ENCODE measurements at regions not wholly inside any gene's neighbourhood (a gene's known extent, or its start where the extent isn't known, plus 50 kb on each side); places are given as distances from the start of the nearest gene placed in this dataset.

DNA sequence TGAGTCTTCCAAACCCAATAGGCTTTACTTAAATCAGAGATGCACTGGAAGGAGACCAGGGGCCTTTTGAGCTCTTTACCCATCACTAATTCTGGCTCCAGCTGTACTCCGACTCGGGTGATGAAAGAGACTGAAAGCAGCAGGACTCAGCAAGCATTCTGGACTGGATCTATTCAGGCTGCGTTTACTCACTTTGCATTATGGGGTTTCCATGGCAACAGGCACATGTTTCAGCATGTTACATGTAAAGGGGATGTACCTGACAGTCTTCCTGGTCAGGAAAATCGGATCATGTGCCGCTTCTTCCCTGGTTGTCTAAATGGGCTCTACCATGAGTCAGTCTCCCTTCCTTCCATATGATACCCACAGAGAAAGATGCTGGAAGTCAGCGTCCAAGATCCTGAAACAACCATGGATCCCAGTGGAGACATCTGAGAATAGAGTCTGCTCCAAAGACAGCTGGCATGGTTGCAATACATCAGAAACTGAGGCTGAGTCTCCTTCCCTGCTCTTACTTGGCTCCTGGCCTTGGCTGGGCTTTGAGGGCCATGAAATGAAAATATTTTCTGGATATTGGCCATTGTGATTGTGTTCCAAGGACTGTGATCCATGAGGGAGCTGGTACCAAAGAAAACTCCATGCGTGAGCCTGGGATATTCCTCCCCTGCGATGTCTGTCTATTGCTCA, 102.5 kb upstream of the TNC start:
- intact Hi-C loops (cut with micrococcal nuclease; ENCODE audit: unreplicated experiment): no loop called here
- no TSS peak for BruUV-seq (replicated peaks)
- no peaks in the 10 kb centered on the region for H3K9me3 ChIP-seq (ENCODE audit: control insufficient read depth, insufficient read depth, low read depth, low read length)
- in situ Hi-C loops (cut with HindIII; ENCODE audit: low pct_unique_long_range_greater_than_20kb, low sequenced_read_pairs): no loop called here
- CTCF ChIA-PET: no interaction called here
- ATAC-seq (no peak), DNase-seq (ENCODE audit: low read depth, low spot score) (no peak)
- POLR2A ChIA-PET: no interaction called here
- TF ChIP-seq SIN3A (IDR thresholded peaks at IDR 0.05; ENCODE audit: borderline replicate concordance, insufficient read depth, low read depth, low read length) (no peak), POLR2AphosphoS5 (IDR thresholded peaks at IDR 0.05; ENCODE audit: low read depth, low read length) (no peak), TCF7L2 (IDR thresholded peaks at IDR 0.05; ENCODE audit: low read depth, low read length) (no peak)
- TF ChIP-seq, protein P1, sequence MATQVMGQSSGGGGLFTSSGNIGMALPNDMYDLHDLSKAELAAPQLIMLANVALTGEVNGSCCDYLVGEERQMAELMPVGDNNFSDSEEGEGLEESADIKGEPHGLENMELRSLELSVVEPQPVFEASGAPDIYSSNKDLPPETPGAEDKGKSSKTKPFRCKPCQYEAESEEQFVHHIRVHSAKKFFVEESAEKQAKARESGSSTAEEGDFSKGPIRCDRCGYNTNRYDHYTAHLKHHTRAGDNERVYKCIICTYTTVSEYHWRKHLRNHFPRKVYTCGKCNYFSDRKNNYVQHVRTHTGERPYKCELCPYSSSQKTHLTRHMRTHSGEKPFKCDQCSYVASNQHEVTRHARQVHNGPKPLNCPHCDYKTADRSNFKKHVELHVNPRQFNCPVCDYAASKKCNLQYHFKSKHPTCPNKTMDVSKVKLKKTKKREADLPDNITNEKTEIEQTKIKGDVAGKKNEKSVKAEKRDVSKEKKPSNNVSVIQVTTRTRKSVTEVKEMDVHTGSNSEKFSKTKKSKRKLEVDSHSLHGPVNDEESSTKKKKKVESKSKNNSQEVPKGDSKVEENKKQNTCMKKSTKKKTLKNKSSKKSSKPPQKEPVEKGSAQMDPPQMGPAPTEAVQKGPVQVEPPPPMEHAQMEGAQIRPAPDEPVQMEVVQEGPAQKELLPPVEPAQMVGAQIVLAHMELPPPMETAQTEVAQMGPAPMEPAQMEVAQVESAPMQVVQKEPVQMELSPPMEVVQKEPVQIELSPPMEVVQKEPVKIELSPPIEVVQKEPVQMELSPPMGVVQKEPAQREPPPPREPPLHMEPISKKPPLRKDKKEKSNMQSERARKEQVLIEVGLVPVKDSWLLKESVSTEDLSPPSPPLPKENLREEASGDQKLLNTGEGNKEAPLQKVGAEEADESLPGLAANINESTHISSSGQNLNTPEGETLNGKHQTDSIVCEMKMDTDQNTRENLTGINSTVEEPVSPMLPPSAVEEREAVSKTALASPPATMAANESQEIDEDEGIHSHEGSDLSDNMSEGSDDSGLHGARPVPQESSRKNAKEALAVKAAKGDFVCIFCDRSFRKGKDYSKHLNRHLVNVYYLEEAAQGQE (IDR thresholded peaks at IDR 0.05; ENCODE audit: insufficient read depth in 1 of 2, low read depth in 2 of 2, low read length in 1 of 2): no peak
- TF ChIP-seq, protein P2, sequence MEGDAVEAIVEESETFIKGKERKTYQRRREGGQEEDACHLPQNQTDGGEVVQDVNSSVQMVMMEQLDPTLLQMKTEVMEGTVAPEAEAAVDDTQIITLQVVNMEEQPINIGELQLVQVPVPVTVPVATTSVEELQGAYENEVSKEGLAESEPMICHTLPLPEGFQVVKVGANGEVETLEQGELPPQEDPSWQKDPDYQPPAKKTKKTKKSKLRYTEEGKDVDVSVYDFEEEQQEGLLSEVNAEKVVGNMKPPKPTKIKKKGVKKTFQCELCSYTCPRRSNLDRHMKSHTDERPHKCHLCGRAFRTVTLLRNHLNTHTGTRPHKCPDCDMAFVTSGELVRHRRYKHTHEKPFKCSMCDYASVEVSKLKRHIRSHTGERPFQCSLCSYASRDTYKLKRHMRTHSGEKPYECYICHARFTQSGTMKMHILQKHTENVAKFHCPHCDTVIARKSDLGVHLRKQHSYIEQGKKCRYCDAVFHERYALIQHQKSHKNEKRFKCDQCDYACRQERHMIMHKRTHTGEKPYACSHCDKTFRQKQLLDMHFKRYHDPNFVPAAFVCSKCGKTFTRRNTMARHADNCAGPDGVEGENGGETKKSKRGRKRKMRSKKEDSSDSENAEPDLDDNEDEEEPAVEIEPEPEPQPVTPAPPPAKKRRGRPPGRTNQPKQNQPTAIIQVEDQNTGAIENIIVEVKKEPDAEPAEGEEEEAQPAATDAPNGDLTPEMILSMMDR (IDR thresholded peaks at IDR 0.05): no peak
- no peaks in the 10 kb centered on the region for H3K4me1 ChIP-seq (ENCODE audit: control insufficient read depth, insufficient read depth, low read length)
- H3K27ac ChIP-seq (ENCODE audit: low read length): no peak overlapping the region
- H3K27me3 ChIP-seq (ENCODE audit: control insufficient read depth, insufficient read depth, low read length): no peaks in the 10 kb centered on the region
- no peaks in the 10 kb centered on the region for H3K36me3 ChIP-seq (ENCODE audit: control insufficient read depth, insufficient read depth, low read length)
- H3K4me3 ChIP-seq (ENCODE audit: low read depth in 2 of 2, low read length in 2 of 2): no peak overlapping the region

GRCh38 chr9:115223471-115223870, 105.5 kb upstream of the TNC start:
- no TSS peak for BruUV-seq (replicated peaks)
- no peak overlapping the region for H3K27ac ChIP-seq (ENCODE audit: low read length)
- TF ChIP-seq TCF7L2 (IDR thresholded peaks at IDR 0.05; ENCODE audit: low read depth, low read length): no peak
- DNase-seq (ENCODE audit: low read depth, low spot score): no peak
- no peaks in the 10 kb centered on the region for H3K9me3 ChIP-seq (ENCODE audit: control insufficient read depth, insufficient read depth, low read depth, low read length)
- intact Hi-C loops (cut with micrococcal nuclease; ENCODE audit: unreplicated experiment) (no loop called here), in situ Hi-C loops (cut with HindIII; ENCODE audit: low pct_unique_long_range_greater_than_20kb, low sequenced_read_pairs) (no loop called here)
- H3K4me3 ChIP-seq (ENCODE audit: low read depth in 2 of 2, low read length in 2 of 2): no peak overlapping the region
- H3K27me3 ChIP-seq (ENCODE audit: control insufficient read depth, insufficient read depth, low read length): no peaks in the 10 kb centered on the region
- POLR2A ChIA-PET: no interaction called here
- no peaks in the 10 kb centered on the region for H3K4me1 ChIP-seq (ENCODE audit: control insufficient read depth, insufficient read depth, low read length)
- no peaks in the 10 kb centered on the region for H3K36me3 ChIP-seq (ENCODE audit: control insufficient read depth, insufficient read depth, low read length)
- no peak for ATAC-seq
- CTCF ChIA-PET: no interaction called here

- CTCF ChIA-PET: no interaction called here
- intact Hi-C loops (cut with micrococcal nuclease; ENCODE audit: unreplicated experiment) (no loop called here), in situ Hi-C loops (cut with HindIII; ENCODE audit: low pct_unique_long_range_greater_than_20kb, low sequenced_read_pairs) (no loop called here)
- Histone ChIP-seq H3K4me3 (ENCODE audit: low read depth in 2 of 2, low read length in 2 of 2) (no peak overlapping the region), H3K9me3 (ENCODE audit: control insufficient read depth, insufficient read depth, low read depth, low read length) (no peaks in the 10 kb centered on the region), H3K27ac (ENCODE audit: low read length) (no peak overlapping the region), H3K27me3 (ENCODE audit: control insufficient read depth, insufficient read depth, low read length) (no peaks in the 10 kb centered on the region), H3K36me3 (ENCODE audit: control insufficient read depth, insufficient read depth, low read length) (no peaks in the 10 kb centered on the region), H3K4me1 (ENCODE audit: control insufficient read depth, insufficient read depth, low read length) (no peaks in the 10 kb centered on the region)
- TF ChIP-seq SIN3A (IDR thresholded peaks at IDR 0.05; ENCODE audit: borderline replicate concordance, insufficient read depth, low read depth, low read length) (no peak), POLR2AphosphoS5 (IDR thresholded peaks at IDR 0.05; ENCODE audit: low read depth, low read length) (no peak), TCF7L2 (IDR thresholded peaks at IDR 0.05; ENCODE audit: low read depth, low read length) (no peak)
- TF ChIP-seq, protein P1 (IDR thresholded peaks at IDR 0.05; ENCODE audit: insufficient read depth in 1 of 2, low read depth in 2 of 2, low read length in 1 of 2): no peak
- TF ChIP-seq, protein P2 (IDR thresholded peaks at IDR 0.05): no peak
- no peak for DNase-seq (ENCODE audit: low read depth, low spot score)
- POLR2A ChIA-PET: no interaction called here
- no TSS peak for BruUV-seq (replicated peaks)
- ATAC-seq: no peak
Measured at GRCh38 chr9:115225459-115226116, 107.6 kb upstream of the TNC start.
